ENCODE measurements at regions not wholly inside any gene's neighbourhood (a gene's known extent, or its start where the extent isn't known, plus 50 kb on each side); places are given as distances from the start of the nearest gene placed in this dataset.

DNA sequence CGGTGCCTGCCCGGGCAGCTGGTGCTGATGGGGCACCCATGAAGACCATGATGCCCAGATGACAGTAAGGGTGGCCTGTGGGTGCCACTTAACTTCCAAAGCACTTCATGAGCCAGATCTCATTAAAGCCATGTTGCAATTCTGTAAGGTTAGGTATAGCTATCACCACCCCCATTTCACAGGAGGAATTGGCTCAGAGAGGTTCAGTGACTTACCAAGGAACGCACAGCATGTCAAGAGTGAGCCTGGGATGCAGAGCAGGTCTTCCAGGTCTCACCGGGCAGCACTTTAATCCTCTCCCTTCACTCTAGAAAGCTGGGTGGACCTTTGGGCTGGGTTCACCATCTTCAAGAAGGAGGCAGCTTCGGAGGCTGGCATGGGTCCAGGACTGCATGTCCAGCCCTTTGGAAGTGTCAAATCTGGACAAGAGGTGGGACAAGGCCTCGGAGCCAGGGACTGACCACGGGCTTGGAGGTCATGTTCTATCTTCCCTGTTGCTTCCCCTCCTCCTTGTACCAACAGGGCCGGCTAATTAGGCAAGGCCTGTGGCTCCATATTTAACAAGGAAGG lies 189.8 kb downstream of the URI1 start:
- no peak for DNase-seq (ENCODE audit: low read depth)

DNA sequence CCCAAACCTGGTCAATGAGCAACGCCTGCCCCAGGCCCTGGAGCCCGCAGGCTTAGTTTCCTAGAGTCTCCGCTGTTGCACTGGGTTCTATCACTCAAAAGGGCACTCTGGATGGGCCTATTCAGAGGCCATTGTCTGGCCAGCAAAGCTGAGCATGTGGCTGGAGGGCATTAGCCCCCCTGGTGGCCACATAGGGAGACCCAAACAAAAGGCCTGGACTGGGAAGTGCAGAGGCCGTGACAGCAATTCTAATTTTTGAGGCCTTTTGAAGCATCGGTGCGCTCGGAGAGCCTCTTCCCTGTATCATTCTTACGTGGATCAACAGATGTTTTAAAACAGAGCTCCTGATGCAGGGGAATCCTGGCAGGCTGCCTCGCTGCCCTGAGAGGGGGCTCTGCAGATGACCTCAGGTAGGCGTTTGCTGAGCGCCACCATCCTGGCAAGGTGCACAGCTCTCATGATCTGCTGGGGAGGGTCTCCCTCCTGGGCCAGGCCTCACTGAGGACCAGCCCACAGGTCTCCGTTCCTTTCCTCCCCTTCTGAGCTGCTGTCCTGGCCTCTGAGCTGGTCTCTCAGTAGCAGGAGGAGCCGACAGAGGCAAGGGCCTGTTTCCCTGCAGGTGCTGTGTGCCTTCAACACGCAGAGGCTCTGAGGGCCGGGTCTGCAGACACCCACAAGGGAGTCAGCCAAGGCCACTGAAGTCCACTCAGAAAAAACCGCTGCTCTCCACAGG lies 190.5 kb downstream of the URI1 start:
- Histone ChIP-seq H3K36me3 (ENCODE audit: control insufficient read depth, insufficient read depth, low read length, severe bottlenecking) (no peaks in the 10 kb centered on the region), H3K9me3 (ENCODE audit: control insufficient read depth, low read length) (no peaks in the 10 kb centered on the region), H3K4me1 (ENCODE audit: control insufficient read depth, insufficient read depth, low read length) (no peaks in the 10 kb centered on the region), H3K4me3 (ENCODE audit: low read length) (no peak overlapping the region), H3K27me3 (replicated peaks; ENCODE audit: control insufficient read depth, insufficient read depth, low read length) (peaks cover 10% of the 10 kb centered on the region), H3K9ac (ENCODE audit: low read length) (no peak overlapping the region)
- no peak for DNase-seq (ENCODE audit: low read depth)

More for the DNA sequence above, 189.8 kb downstream of the URI1 start:
- Histone ChIP-seq H3K36me3 (ENCODE audit: control insufficient read depth, insufficient read depth, low read length, severe bottlenecking) (no peaks in the 10 kb centered on the region), H3K4me1 (ENCODE audit: control insufficient read depth, insufficient read depth, low read length) (no peaks in the 10 kb centered on the region), H3K27me3 (replicated peaks; ENCODE audit: control insufficient read depth, insufficient read depth, low read length) (peaks cover 10% of the 10 kb centered on the region), H3K9ac (ENCODE audit: low read length) (no peak overlapping the region), H3K9me3 (ENCODE audit: control insufficient read depth, low read length) (no peaks in the 10 kb centered on the region), H3K4me3 (ENCODE audit: low read length) (no peak overlapping the region)

DNA sequence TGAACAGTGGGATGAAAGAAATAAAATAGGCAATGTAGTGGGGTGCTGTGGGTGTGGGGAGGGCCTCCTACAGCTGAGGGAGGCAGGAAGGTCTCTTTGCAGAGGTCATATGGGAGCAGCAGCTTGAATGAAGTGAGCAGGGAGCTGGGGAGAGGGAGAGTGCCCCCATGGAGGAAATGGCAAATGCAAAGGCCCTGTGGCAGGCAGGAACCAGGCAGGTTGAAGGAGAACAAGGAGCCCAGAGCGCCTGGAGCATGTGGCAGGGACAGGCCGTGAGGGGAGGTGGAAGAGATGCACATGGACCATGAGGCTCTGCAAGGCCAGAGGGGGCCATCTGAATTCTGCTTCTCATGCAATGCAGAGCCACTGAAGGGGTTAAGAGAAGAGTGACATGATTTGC lies 191.8 kb downstream of the URI1 start:
- DNase-seq (ENCODE audit: low read depth), result no peak
- Histone ChIP-seq H3K36me3 (ENCODE audit: control insufficient read depth, insufficient read depth, low read length, severe bottlenecking) (no peaks in the 10 kb centered on the region), H3K9ac (ENCODE audit: low read length) (no peak overlapping the region), H3K4me3 (ENCODE audit: low read length) (no peak overlapping the region), H3K9me3 (ENCODE audit: control insufficient read depth, low read length) (no peaks in the 10 kb centered on the region), H3K27me3 (replicated peaks; ENCODE audit: control insufficient read depth, insufficient read depth, low read length) (peaks cover 10% of the 10 kb centered on the region), H3K4me1 (ENCODE audit: control insufficient read depth, insufficient read depth, low read length) (no peaks in the 10 kb centered on the region)

DNA sequence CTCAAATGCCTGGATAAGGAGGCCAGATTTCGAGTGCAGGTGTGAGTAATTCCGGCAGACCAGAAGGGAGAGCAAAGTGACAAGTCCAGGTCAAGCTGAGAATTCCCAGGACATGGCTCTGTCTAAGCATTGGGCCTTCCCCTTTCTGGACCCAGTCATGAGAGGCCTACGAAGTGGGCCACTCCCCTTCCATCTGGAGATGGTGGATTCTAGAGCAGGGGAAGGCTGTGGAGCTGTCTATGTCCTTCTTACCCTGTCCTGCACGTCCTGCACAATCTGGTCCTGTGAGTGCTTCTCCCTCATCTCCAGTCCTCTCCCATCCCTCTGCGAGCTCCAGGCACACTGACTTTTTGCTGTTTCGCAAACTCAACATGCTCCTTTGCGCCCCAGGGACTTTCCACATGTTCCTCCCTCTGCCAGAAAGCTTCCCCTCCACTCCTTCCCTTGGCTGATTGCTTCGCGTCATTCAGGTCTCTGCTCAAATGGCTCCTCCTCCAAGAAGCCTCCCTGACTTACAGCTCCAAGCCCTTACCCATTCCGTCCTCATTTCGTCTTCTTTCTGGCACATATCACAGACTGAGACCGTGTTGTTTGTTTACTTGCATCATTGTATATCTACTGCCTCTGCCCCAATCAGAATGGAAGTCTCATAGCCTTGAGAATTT lies 193.2 kb downstream of the URI1 start:
- Histone ChIP-seq H3K4me1 (ENCODE audit: control insufficient read depth, insufficient read depth, low read length) (no peaks in the 10 kb centered on the region), H3K4me3 (ENCODE audit: low read length) (no peak overlapping the region), H3K36me3 (ENCODE audit: control insufficient read depth, insufficient read depth, low read length, severe bottlenecking) (no peaks in the 10 kb centered on the region), H3K9me3 (ENCODE audit: control insufficient read depth, low read length) (no peaks in the 10 kb centered on the region), H3K9ac (ENCODE audit: low read length) (no peak overlapping the region), H3K27me3 (replicated peaks; ENCODE audit: control insufficient read depth, insufficient read depth, low read length) (peaks cover 8% of the 10 kb centered on the region)
- no peak for DNase-seq (ENCODE audit: low read depth)

DNA sequence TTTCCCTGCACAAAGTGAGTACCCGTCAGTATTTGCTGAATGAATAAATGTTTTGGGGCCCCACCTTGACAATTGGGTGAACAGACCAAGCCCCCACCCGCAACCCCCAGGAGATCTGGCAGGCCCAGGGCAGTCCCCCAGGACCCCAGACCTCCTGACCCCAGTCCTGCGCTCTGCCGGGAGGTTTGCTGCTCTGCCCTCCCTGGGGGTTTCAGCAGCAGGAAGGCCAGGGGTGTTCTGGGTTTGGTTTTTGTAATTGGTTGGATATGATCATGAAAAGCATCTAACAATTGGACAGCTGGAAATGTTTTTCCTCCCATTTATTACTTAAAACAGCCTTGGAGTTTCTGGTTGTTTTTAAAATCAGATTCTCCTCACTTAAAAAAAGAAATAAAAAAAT lies 193.8 kb downstream of the URI1 start:
- no peak for DNase-seq (ENCODE audit: low read depth)
- H3K4me3 ChIP-seq (ENCODE audit: low read length), result no peak overlapping the region
- H3K27me3 ChIP-seq (replicated peaks; ENCODE audit: control insufficient read depth, insufficient read depth, low read length), result peaks cover 7% of the 10 kb centered on the region

DNA sequence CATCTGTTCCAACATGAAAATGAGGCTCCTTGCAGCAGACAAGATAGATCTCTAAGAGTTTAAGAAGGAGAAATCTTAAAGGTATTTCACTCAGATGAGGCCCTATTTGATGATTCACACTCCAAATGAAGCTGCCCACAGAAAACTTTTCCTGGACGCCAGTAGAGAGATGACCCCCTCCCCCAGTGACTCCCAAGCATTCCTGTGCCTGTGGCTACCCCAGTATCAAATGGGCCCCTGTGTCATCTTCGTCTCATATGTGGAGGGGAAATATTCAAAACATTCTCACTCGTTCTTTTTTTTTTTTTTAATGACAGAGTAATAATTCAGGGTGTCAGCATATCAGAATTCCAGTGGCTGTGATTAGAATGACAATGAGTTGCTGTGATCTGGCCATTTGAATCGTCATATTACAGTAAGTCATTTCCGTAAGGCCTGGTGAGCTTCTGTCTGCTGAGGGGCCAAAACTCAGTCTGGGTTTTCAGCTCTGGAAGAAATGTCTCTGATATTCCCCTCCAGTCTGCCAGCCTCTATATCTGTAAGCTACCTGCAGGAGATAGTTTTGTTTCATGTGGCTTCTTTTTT lies 194.7 kb downstream of the URI1 start:
- Histone ChIP-seq H3K9ac (ENCODE audit: low read length) (no peak overlapping the region), H3K27me3 (replicated peaks; ENCODE audit: control insufficient read depth, insufficient read depth, low read length) (peaks cover 7% of the 10 kb centered on the region), H3K4me3 (ENCODE audit: low read length) (no peak overlapping the region), H3K4me1 (ENCODE audit: control insufficient read depth, insufficient read depth, low read length) (no peaks in the 10 kb centered on the region), H3K9me3 (ENCODE audit: control insufficient read depth, low read length) (no peaks in the 10 kb centered on the region), H3K36me3 (ENCODE audit: control insufficient read depth, insufficient read depth, low read length, severe bottlenecking) (no peaks in the 10 kb centered on the region)
- DNase-seq (ENCODE audit: low read depth), result no peak

More for the DNA sequence above, 193.8 kb downstream of the URI1 start:
- no peaks in the 10 kb centered on the region for H3K36me3 ChIP-seq (ENCODE audit: control insufficient read depth, insufficient read depth, low read length, severe bottlenecking)
- H3K9me3 ChIP-seq (ENCODE audit: control insufficient read depth, low read length), result no peaks in the 10 kb centered on the region
- H3K4me1 ChIP-seq (ENCODE audit: control insufficient read depth, insufficient read depth, low read length), result no peaks in the 10 kb centered on the region
- H3K9ac ChIP-seq (ENCODE audit: low read length), result no peak overlapping the region

DNA sequence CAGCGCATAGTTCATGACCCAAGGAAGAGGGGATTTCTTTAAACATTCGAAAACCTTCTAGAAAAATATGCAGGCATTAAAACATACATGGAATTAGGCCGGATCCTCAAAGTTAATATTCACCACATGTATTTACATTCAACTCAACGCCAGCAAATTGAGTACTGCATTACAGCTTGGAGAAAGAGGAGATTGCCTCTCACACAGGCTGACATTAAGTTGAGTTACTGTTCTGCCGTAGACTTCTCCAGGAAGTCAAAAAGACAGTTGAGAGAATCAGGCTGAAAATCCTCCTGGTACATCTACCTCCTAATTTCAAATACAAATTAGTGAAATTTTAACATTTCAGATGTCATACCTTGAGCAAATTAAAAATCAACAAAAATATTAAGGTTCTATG lies 195.7 kb downstream of the URI1 start:
- no peak overlapping the region for H3K9ac ChIP-seq (ENCODE audit: low read length)
- no peaks in the 10 kb centered on the region for H3K4me1 ChIP-seq (ENCODE audit: control insufficient read depth, insufficient read depth, low read length)
- no peak for DNase-seq (ENCODE audit: low read depth)
- no peaks in the 10 kb centered on the region for H3K36me3 ChIP-seq (ENCODE audit: control insufficient read depth, insufficient read depth, low read length, severe bottlenecking)
- no peaks in the 10 kb centered on the region for H3K9me3 ChIP-seq (ENCODE audit: control insufficient read depth, low read length)
- H3K4me3 ChIP-seq (ENCODE audit: low read length), result no peak overlapping the region
- peaks cover 7% of the 10 kb centered on the region for H3K27me3 ChIP-seq (replicated peaks; ENCODE audit: control insufficient read depth, insufficient read depth, low read length)

DNA sequence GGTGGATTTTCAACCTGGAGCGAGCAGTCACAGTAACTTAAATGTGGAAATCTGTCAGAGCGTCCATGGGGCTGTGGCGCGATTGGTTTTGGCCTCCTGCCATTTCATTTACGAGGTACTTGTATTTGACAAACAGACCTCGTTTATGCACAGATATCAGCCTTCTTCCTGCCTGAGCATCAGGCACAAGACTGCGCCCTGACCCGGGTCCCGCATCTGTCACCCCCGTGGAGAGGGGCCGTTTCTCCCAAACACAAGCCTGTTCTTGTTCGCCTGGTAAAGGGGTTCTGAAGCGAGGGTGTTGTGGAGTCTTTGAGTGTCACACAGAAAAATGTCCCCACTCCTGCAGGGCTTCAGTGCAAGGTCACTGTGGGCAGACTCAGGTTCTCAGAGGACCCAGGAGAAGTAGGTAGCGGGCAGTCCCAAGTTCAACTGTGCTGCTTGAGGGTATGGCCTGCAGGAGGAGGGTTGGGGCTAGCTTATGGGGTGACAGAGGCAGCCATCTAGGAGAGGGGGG lies 202.3 kb downstream of the URI1 start:
- no peak overlapping the region for H3K9ac ChIP-seq (ENCODE audit: low read length)
- H3K9me3 ChIP-seq (ENCODE audit: control insufficient read depth, low read length), result no peaks in the 10 kb centered on the region
- peaks cover under 1% of the 10 kb centered on the region for H3K27me3 ChIP-seq (replicated peaks; ENCODE audit: control insufficient read depth, insufficient read depth, low read length)
- no peak overlapping the region for H3K4me3 ChIP-seq (ENCODE audit: low read length)
- no peak for DNase-seq (ENCODE audit: low read depth)
- H3K4me1 ChIP-seq (ENCODE audit: control insufficient read depth, insufficient read depth, low read length), result peaks cover 2% of the 10 kb centered on the region
- H3K36me3 ChIP-seq (ENCODE audit: control insufficient read depth, insufficient read depth, low read length, severe bottlenecking), result no peaks in the 10 kb centered on the region

DNA sequence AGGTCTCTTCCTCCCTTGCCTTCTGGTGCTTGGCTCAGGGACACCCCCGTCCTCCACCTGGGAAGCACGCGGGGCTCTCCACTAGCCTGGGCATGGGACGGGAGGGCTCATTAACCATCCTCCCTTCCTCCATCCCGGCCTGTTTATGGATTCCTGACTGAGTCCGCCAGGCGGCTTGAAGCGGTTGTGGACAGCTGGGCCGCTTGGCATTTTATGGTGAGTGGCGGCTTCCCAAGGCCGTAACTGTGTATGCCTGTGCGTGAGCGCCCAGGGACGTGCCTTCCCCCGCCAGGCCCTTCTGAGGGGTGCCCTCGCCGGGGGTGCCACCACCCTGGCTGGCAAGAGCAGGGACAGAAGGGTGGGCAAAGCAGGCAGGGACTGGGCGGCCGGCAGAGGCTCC lies 202.8 kb downstream of the URI1 start:
- H3K27me3 ChIP-seq (replicated peaks; ENCODE audit: control insufficient read depth, insufficient read depth, low read length), result peaks cover 5% of the 10 kb centered on the region
- no peak for DNase-seq (ENCODE audit: low read depth)
- H3K9ac ChIP-seq (ENCODE audit: low read length), result no peak overlapping the region
- H3K36me3 ChIP-seq (ENCODE audit: control insufficient read depth, insufficient read depth, low read length, severe bottlenecking), result no peaks in the 10 kb centered on the region
- no peaks in the 10 kb centered on the region for H3K9me3 ChIP-seq (ENCODE audit: control insufficient read depth, low read length)
- peaks cover 4% of the 10 kb centered on the region for H3K4me1 ChIP-seq (ENCODE audit: control insufficient read depth, insufficient read depth, low read length)
- H3K4me3 ChIP-seq (ENCODE audit: low read length), result no peak overlapping the region

DNA sequence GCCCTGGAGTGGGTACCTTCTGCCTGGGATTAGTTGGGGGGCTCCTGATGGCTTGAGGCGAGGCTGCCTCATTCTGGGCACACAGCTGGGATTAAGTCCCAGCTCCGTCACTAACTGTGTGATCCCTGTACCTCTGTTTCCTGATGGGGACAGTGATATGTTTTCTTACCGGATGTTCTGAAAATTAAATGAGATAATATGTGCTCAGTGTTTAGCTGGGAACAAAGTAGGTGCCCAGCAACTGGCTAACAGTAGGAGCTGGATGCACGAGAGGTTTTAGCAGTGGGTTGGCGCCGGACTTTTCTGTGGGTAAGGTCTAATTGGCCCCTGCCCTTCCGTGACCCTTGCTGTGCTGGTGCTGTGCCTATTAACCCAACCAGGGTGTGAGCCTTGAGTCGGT lies 203.4 kb downstream of the URI1 start:
- Histone ChIP-seq H3K36me3 (ENCODE audit: control insufficient read depth, insufficient read depth, low read length, severe bottlenecking) (no peaks in the 10 kb centered on the region), H3K9ac (ENCODE audit: low read length) (no peak overlapping the region), H3K4me3 (ENCODE audit: low read length) (no peak overlapping the region), H3K27me3 (replicated peaks; ENCODE audit: control insufficient read depth, insufficient read depth, low read length) (peaks cover 6% of the 10 kb centered on the region), H3K4me1 (ENCODE audit: control insufficient read depth, insufficient read depth, low read length) (peaks cover 4% of the 10 kb centered on the region), H3K9me3 (ENCODE audit: control insufficient read depth, low read length) (no peaks in the 10 kb centered on the region)
- DNase-seq (ENCODE audit: low read depth), result no peak

DNA sequence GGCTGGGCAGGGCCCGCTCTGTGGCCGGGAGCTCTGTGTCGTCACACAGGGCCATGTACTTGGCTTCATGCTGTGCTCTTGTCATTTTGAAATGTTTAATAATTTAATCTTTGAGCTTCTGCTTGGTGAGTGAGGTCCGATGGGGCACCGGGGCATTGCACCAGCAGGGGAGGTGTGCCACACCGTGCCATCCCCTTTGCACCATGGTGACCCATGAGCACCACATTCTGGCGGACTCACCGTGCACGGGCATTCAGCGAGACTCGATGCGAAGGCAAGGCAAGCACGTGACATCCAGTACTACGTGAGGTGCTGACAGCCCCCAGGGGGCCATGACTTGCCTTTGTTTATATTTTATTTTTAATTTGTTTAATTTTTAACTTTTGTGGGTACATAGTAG lies 204.3 kb downstream of the URI1 start:
- no peak for DNase-seq (ENCODE audit: low read depth)
- no peak overlapping the region for H3K9ac ChIP-seq (ENCODE audit: low read length)
- peaks cover 4% of the 10 kb centered on the region for H3K4me1 ChIP-seq (ENCODE audit: control insufficient read depth, insufficient read depth, low read length)
- H3K4me3 ChIP-seq (ENCODE audit: low read length), result no peak overlapping the region
- no peaks in the 10 kb centered on the region for H3K9me3 ChIP-seq (ENCODE audit: control insufficient read depth, low read length)
- peaks cover 6% of the 10 kb centered on the region for H3K27me3 ChIP-seq (replicated peaks; ENCODE audit: control insufficient read depth, insufficient read depth, low read length)
- no peaks in the 10 kb centered on the region for H3K36me3 ChIP-seq (ENCODE audit: control insufficient read depth, insufficient read depth, low read length, severe bottlenecking)

Data from adipocyte (in vitro differentiated cells).